ENCODE measurements at regions not wholly inside any gene's neighbourhood (a gene's known extent, or its start where the extent isn't known, plus 50 kb on each side); places are given as distances from the start of the nearest gene placed in this dataset.

DNA sequence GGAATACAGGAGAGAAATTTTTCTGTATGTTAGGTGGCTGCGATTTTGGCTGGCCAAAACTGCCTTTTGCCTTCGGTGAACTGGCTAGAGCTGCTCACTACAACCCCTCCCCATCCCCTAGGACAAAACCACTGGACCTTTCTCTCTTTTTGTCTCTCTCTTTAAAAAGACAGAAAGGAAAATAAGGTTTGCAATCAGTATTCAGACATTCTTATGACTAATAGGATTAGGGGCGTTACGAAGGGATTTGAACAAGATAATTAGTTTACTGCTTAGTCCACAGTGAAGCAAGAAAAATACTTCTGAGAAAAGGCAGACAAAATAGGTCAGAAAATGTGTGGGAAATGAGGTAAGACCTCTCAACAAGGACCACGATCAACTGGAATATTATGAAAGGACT, 180.4 kb downstream of the SLIT2 start:
- no peak for DNase-seq
- Mint-ChIP-seq H3K4me1 (no peaks in the 10 kb centered on the region), H3K27me3 (no peaks in the 10 kb centered on the region), H3K27ac (no peak overlapping the region), H3K36me3 (no peaks in the 10 kb centered on the region), H3K4me3 (no peak overlapping the region), H3K9me3 (no peaks in the 10 kb centered on the region)
- CTCF ChIA-PET = no interaction called here

GRCh38 chr4:20433097-20433705, 181.5 kb downstream of the SLIT2 start:
- DNase-seq = no peak
- no peak overlapping the region for H3K4me3 Mint-ChIP-seq
- H3K9me3 Mint-ChIP-seq = no peaks in the 10 kb centered on the region
- H3K36me3 Mint-ChIP-seq = no peaks in the 10 kb centered on the region
- H3K27ac Mint-ChIP-seq = no peak overlapping the region
- H3K4me1 Mint-ChIP-seq = no peaks in the 10 kb centered on the region
- no peaks in the 10 kb centered on the region for H3K27me3 Mint-ChIP-seq
- CTCF ChIA-PET = no interaction called here

GRCh38 chr4:20440170-20440569, 188.5 kb downstream of the SLIT2 start:
- no peaks in the 10 kb centered on the region for H3K9me3 Mint-ChIP-seq
- no peak for DNase-seq
- no peaks in the 10 kb centered on the region for H3K27me3 Mint-ChIP-seq
- CTCF ChIA-PET = no interaction called here
- no peak overlapping the region for H3K27ac Mint-ChIP-seq
- no peak overlapping the region for H3K4me3 Mint-ChIP-seq
- no peaks in the 10 kb centered on the region for H3K36me3 Mint-ChIP-seq
- no peaks in the 10 kb centered on the region for H3K4me1 Mint-ChIP-seq

GRCh38 chr4:20443015-20443805, 191.5 kb downstream of the SLIT2 start:
- CTCF ChIA-PET = no interaction called here
- Mint-ChIP-seq H3K9me3 (no peaks in the 10 kb centered on the region), H3K4me3 (no peak overlapping the region), H3K27me3 (no peaks in the 10 kb centered on the region), H3K36me3 (no peaks in the 10 kb centered on the region), H3K4me1 (no peaks in the 10 kb centered on the region), H3K27ac (no peak overlapping the region)
- no peak for DNase-seq

- CTCF ChIA-PET = no interaction called here
- no peak for DNase-seq
- Mint-ChIP-seq H3K36me3 (no peaks in the 10 kb centered on the region), H3K4me1 (no peaks in the 10 kb centered on the region), H3K9me3 (no peaks in the 10 kb centered on the region), H3K27me3 (no peaks in the 10 kb centered on the region), H3K27ac (no peak overlapping the region), H3K4me3 (no peak overlapping the region)
Measured at GRCh38 chr4:20444599-20445337, 193.1 kb downstream of the SLIT2 start.

DNA sequence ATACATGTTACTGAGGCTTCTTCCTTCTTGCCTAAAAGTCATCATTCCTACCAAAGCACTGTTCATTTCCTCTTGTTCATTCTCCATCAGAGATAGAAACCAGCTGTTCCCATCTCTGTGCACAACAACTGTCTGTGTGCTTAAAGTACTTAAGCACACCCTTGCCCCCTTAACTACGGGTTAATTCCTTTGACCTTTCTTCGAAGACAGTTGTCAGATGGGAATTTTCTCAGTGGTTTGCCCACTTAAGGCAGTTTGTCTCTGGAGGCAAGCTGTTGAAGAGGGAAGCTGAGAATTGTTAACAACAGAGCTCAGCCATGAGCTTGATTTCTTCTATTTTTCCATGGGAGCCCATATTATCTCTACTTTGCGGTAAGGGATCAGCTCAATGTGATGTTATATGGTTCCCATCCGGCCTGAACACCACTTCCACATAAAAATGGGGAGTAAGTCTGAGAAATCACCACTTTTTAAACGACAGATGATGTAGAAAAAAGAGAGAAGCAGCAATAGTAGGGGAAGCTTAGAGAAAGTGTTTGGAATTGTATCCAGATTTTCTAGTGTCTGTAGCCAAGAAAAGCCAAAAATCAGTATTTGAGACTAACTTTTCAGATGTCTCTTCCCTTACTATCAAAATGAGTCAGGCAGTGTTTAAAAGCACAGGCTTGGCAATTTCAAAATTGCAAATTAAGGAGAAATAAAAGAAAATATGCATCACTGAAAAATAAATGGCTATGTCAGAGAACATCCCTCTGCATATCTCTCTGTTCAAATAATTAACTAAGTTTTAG, 194.4 kb downstream of the SLIT2 start:
- DNase-seq = no peak
- Mint-ChIP-seq H3K36me3 (no peaks in the 10 kb centered on the region), H3K4me1 (no peaks in the 10 kb centered on the region), H3K27ac (no peak overlapping the region), H3K4me3 (no peak overlapping the region), H3K27me3 (no peaks in the 10 kb centered on the region), H3K9me3 (no peaks in the 10 kb centered on the region)
- CTCF ChIA-PET = no interaction called here

DNA sequence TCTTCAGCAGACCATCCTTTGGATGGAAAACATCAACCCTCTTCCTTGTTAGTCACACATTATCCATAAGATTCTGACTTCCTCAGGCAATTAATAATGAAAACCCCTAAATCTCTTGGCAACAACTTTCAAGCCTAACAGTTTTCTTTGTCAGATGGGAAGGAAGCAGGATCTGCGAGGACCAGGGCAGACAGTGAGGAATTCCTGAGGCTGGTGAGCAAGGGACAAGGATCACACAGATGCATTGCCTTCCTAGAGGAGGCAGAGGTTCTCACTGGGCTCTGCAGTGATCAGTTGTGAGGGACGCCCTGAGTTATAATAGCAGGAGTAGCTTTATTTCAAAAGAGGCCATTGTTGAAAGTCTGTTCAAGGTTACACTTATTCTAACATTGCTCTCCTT, 195.4 kb downstream of the SLIT2 start:
- no peaks in the 10 kb centered on the region for H3K27me3 Mint-ChIP-seq
- no peak overlapping the region for H3K27ac Mint-ChIP-seq
- no peaks in the 10 kb centered on the region for H3K4me1 Mint-ChIP-seq
- no peaks in the 10 kb centered on the region for H3K9me3 Mint-ChIP-seq
- no peaks in the 10 kb centered on the region for H3K36me3 Mint-ChIP-seq
- CTCF ChIA-PET = no interaction called here
- no peak for DNase-seq
- no peak overlapping the region for H3K4me3 Mint-ChIP-seq

- CTCF ChIA-PET = interaction anchor here (0.6 kb wide), 1 partner anchor 140 kb away, joined by 3 read pairs; no protein-coding TSS in a partner anchor
- no peak for DNase-seq
- H3K36me3 Mint-ChIP-seq = no peaks in the 10 kb centered on the region
- no peak overlapping the region for H3K4me3 Mint-ChIP-seq
- no peaks in the 10 kb centered on the region for H3K9me3 Mint-ChIP-seq
- H3K27ac Mint-ChIP-seq = no peak overlapping the region
- no peaks in the 10 kb centered on the region for H3K27me3 Mint-ChIP-seq
- no peaks in the 10 kb centered on the region for H3K4me1 Mint-ChIP-seq
Measured at GRCh38 chr4:20451986-20452385, 200.3 kb downstream of the SLIT2 start.

DNA sequence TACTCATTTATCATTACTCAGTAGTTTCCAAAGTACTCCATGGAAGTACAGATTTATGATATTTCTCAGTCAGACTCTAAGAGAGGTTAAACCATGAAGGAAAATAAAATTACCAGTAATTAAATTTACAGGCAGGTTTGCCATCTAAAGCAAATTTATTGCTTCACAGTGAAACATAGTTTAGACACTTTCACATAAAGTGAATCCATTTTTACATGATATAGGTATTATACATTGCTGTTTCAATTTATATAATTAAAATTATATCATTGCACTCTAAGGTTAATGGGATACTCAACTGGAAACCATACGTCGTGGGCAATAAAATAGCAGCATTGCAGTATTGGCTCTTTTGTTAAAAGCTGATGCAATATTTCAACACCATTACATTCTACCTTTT, 202.8 kb downstream of the SLIT2 start:
- CTCF ChIA-PET = no interaction called here

GRCh38 chr4:20456407-20456806, 204.7 kb downstream of the SLIT2 start:
- CTCF ChIA-PET = no interaction called here
- H3K36me3 Mint-ChIP-seq = no peaks in the 10 kb centered on the region
- H3K4me1 Mint-ChIP-seq = no peaks in the 10 kb centered on the region
- H3K27me3 Mint-ChIP-seq = no peaks in the 10 kb centered on the region
- H3K4me3 Mint-ChIP-seq = no peak overlapping the region
- no peak for DNase-seq
- no peaks in the 10 kb centered on the region for H3K9me3 Mint-ChIP-seq
- H3K27ac Mint-ChIP-seq = no peak overlapping the region

More for the DNA sequence above, 202.8 kb downstream of the SLIT2 start:
- Mint-ChIP-seq H3K36me3 (no peaks in the 10 kb centered on the region), H3K27me3 (no peaks in the 10 kb centered on the region), H3K4me3 (no peak overlapping the region), H3K9me3 (no peaks in the 10 kb centered on the region), H3K4me1 (no peaks in the 10 kb centered on the region), H3K27ac (no peak overlapping the region)
- DNase-seq = no peak

DNA sequence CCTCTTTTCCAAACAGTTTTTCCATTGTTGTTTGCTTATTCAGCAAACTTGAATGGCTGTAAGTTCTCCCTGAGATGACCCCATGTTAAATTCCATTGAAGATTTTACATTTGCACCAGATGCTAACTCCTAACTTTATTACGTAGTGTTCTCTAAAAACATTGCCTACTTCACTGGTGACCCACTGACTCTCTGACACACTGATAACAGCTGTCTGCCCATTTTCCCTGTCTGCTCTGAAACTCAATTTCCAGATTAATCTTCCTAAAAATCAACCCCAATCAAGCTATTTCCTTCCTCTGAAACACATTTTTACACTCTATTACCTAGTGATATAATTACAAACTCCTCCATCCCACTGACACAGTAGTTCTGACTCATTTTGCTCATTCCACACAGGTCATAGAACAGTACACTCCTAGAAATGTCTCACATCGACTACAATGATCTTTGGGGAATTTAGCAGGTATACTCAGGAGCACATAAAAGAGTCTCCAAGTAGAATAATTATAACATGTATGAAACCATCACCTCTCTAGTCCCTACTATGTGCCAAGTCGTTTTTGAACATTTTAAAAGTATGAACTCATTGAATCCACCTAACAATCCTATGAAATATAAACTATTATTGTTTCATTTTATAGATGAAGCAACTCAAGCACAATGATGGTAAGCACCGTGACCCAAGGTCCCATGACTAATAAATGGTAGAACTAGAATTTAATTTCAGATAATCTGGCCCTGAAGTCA, 210.9 kb downstream of the SLIT2 start:
- Mint-ChIP-seq H3K36me3 (no peaks in the 10 kb centered on the region), H3K27ac (no peak overlapping the region), H3K27me3 (no peaks in the 10 kb centered on the region), H3K4me1 (no peaks in the 10 kb centered on the region), H3K4me3 (no peak overlapping the region), H3K9me3 (no peaks in the 10 kb centered on the region)
- DNase-seq = no peak
- CTCF ChIA-PET = no interaction called here

DNA sequence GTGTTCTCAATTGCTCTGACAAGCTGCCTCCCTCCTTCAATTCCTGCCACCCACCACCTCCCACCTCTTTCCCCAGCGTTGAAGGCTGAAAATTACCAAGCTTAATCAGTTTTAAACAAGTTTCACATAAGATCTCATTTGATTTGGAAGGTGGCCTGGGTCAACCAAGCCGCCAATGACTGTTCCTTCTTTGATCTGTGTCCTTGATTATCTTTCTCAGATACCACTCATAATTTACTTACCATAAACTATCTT, 211.4 kb downstream of the SLIT2 start:
- no peaks in the 10 kb centered on the region for H3K27me3 Mint-ChIP-seq
- no peaks in the 10 kb centered on the region for H3K4me1 Mint-ChIP-seq
- no peak overlapping the region for H3K4me3 Mint-ChIP-seq
- no peaks in the 10 kb centered on the region for H3K9me3 Mint-ChIP-seq
- CTCF ChIA-PET = no interaction called here
- no peak overlapping the region for H3K27ac Mint-ChIP-seq
- DNase-seq = no peak
- no peaks in the 10 kb centered on the region for H3K36me3 Mint-ChIP-seq

GRCh38 chr4:20464381-20464780, 212.7 kb downstream of the SLIT2 start:
- no peak overlapping the region for H3K27ac Mint-ChIP-seq
- H3K27me3 Mint-ChIP-seq = no peaks in the 10 kb centered on the region
- no peaks in the 10 kb centered on the region for H3K4me1 Mint-ChIP-seq
- H3K4me3 Mint-ChIP-seq = no peak overlapping the region
- CTCF ChIA-PET = no interaction called here
- H3K9me3 Mint-ChIP-seq = no peaks in the 10 kb centered on the region
- DNase-seq = no peak
- no peaks in the 10 kb centered on the region for H3K36me3 Mint-ChIP-seq

DNA sequence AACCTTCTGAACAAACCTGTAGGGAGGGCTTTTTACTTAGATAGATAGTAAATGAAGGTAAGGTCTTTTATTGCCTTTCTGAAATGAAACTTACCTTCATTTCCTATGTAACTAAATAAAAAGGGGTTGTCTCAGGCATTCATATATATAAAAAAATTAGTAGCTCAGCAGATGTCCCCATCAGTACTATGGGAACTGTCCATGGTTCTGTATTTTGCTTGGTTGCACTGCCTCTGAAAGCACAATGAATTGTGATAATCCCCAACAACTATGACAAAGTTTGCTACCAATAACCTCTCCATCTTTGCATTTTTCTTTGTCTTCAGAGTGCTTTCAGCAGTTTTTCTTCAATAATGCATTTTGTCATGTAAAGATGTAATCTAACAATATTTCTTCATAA, 222.4 kb downstream of the SLIT2 start:
- H3K27ac Mint-ChIP-seq = no peak overlapping the region

More for the DNA sequence above, 222.4 kb downstream of the SLIT2 start:
- H3K36me3 Mint-ChIP-seq = no peaks in the 10 kb centered on the region
- no peaks in the 10 kb centered on the region for H3K4me1 Mint-ChIP-seq
- no peak overlapping the region for H3K4me3 Mint-ChIP-seq
- CTCF ChIA-PET = no interaction called here
- H3K27me3 Mint-ChIP-seq = no peaks in the 10 kb centered on the region
- no peaks in the 10 kb centered on the region for H3K9me3 Mint-ChIP-seq
- DNase-seq = no peak
